ENCODE measurements at regions not wholly inside any gene's neighbourhood (a gene's known extent, or its start where the extent isn't known, plus 50 kb on each side); places are given as distances from the start of the nearest gene placed in this dataset.
A peak's percentile ranks its signal among the peaks of the same experiment; 100 is the strongest.

DNA sequence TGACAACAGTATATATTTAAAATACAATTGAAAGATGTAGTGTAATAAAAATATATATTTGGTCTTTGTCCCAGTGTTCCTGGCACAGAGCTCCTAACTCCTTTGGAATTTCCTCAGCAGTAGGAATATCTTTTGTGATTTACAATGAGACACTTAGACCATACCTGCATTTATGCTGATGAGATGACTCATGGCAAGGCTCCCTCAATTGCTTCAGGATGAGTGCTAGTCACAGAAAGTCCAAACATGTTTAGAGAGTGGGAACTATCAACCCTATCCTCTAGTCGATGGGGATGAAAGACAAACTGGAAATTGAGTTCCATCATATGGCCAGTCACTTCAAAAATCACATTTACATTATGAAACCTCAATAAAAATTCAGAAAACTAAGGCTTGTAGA, 588.3 kb upstream of the LMCD1 start:
- DNase-seq (ENCODE audit: low read depth in 2 of 2), result no peak

DNA sequence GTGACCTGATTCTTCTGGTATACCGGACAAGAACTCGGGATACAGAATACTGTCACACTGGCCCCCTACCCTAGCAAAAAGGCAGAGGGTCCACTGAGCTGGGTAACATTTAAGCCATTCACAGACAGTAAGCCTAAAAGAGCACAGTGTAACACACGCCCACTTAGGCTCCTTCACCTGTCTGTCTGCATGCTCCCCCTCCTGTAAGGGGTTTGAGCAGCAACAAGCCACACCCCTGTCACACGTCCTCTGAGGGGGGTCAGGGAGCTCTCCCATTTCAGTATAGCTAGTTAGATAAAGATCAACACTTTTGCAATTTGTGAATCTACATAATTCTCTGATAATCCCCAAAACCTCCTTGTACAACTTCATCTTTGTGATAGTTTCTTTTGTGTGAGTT, 586.3 kb upstream of the LMCD1 start:
- DNase-seq (ENCODE audit: low read depth in 2 of 2), result no peak

DNA sequence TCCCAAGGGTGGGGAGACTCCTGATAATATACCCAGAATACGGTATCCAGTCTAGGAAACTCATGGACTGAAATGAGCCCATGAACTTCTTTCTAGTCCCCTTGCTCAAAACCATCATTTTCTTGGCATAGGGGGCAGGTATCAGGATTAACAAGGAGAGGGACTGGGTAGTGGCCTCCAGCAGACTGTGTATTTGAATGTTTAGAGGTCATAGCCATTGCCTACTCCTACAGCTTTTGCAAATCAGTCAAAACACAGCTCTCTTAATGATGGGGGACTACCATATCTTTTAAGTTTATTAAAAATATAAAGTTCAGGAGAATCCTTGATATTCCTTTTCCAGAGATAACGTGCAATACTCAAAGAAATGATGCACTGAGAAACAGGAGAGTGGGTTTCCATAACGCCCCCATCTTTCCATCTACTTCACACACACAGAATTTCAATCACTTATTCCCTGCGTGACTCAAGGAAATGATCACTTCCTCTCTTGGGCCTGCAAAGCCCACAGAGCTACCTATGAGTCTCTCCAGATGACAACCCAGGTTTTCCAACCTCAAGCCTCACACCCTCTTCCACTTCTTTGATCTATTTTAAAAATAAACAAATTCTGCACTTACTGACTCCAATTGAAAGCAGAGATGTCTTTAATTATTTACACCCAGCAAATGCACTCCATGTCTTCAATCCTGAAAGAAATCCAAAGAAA, 584.0 kb upstream of the LMCD1 start:
- DNase-seq (ENCODE audit: low read depth in 2 of 2), result peak in 1 of 2 donors; percentile 0

DNA sequence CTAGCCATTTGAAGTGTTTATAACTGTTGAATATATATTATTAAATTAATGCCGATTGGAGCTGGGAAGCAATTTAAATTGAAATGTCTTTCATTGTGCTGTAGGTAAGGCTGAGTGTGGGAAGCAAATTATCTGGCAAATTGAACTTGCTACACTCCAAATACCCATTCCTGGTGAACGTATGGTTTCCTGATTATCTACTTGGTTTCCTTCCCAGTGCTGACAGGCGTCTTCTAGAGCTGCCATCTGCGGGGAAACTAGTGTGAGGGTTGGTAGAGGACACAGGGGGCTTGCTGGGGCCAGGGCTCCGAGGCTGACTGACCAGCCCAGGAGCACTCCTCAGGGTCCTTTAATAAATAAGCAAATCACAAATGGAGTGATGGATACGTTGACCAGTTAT, 581.4 kb upstream of the LMCD1 start:
- DNase-seq (ENCODE audit: low read depth in 2 of 2), result no peak

DNA sequence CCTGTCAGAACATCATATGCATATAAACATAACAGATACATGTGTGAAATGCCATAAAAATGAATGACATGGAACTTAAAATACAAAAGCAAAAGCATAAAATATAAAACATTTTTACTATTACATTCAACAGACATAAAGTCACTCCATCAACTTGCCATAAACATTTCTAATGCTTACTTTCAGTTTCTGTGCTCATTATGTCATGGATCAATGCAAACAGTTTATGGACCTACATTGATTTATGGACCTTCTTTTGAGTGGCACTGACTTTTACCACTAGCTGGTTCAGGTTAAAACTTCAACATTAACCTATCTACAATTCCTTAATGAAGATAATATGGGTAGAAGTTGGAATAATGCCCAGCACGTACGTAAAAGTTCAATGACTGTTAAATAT, 577.4 kb upstream of the LMCD1 start:
- no peak for DNase-seq (ENCODE audit: low read depth in 2 of 2)

DNA sequence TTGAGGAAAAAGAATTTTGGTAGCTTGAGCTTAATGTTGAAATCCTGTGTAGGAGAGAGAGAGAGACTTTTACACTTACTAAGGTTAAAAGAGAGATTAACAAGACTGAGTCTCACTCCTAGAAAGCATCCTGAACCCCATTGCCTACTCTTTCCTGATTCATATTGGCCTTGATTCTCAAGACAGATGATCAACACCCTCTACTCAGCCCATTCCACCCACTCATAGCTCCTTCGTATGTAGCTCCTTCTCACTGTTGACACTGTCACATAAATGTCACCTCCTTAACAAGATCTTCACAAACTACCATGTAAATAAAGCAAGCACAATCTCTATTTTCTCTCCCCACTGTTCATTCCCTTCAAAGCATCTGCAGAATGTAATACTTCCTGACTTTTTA, 574.6 kb upstream of the LMCD1 start:
- no peak for DNase-seq (ENCODE audit: low read depth in 2 of 2)

DNA sequence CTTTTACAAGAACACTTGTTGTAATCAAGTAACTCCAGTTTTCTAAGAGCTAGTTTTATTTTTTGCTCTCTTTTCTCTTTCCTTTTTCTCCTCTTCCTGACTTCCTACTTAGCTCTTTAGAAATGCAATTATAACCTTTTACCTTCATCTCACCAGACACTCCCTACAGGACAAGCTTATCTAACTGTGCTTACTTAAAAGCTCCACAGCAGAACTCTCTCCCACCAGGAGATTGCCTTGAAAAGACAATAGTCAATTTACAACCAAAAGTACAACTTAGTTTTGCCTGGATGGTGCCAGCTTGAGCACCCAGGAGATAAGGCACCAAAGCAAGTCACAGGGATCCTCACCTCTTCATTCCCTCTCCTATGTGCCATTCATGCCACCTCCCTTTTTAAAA, 573.8 kb upstream of the LMCD1 start:
- no peak for DNase-seq (ENCODE audit: low read depth in 2 of 2)

DNA sequence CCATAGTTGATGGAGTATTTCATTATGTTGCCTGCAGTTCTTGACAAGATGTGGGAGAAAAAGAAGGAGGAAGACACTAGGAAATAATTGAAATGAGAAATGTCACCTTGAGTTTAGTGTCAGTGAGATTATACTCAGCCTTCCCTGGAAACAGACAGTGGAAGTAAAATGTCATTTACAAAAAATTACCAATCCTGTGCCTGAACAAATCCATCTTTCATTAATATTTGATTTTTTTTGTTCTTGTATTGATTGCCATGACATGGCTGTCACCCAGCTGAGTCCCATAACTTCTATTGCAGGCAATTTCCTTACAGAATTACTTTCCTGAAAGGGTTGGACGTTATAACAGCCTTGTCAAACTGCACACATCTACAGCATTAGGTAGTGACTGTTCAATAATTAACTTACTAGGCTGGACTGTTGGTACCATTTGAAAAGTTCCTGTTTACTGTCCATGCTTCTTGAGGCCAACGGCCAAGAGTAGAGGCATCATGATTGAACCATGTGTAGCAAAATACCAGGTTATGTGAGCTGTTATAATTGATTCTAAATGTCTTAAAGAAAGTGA, 572.2 kb upstream of the LMCD1 start:
- no peak for DNase-seq (ENCODE audit: low read depth in 2 of 2)

DNA sequence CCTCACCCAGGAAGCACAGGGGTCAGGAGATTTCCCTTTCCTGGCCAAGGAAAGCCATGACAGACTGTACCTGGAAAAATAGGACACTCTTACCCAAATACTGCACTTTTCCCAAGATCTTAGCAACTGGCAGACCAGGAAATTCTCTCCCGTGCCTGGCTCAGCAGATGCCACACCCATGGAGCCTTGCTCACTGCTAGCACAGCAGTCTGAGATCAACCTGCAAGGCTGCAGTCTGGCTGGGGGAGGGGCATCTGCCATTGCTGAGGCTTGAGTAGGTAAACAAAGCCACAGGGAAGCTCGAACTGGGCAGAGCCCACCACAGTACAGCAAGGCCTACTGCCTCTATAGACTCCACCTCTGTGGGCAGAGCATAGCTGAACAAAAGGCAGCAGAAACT, 567.3 kb upstream of the LMCD1 start:
- DNase-seq (ENCODE audit: low read depth in 2 of 2), result no peak

DNA sequence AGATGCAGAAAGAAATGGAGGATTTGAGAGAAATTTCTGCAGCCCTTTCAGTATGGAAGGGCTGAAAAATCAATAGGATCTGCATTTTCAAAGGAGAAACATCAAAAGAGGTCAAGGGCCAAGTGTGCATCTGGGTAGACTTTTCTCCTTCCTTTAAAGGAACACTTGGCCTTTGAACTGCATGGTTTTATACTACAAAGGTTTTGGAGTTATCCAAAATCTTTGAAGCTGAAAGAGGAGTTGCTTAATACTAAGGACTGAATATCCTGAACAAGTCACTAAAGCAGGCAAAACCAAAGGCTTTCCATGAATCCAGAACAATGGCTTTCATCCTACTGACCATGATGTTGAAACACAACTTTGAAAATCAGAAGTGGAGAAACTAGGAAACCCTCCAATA, 553.7 kb upstream of the LMCD1 start:
- DNase-seq (ENCODE audit: low read depth in 2 of 2), result no peak

DNA sequence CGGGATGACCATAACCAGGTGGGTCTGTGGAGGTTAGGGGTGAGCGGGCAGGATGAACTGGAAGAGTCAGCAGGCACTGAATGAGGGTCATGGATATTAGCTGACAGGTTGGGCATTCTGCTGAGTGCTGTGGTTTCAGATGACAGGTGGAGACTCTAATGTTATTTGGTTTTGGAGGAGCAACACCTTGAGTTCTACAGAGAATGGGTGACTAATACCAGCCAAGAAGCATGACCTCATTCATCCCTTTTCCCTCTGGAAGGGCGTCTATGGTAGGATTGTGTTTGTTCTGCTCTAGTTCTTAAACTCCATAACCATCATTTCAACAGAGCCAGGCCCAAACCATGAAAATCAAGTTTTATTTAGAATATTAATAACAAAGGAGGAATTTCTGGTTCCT, 550.7 kb upstream of the LMCD1 start:
- DNase-seq (ENCODE audit: low read depth in 2 of 2), result no peak

DNA sequence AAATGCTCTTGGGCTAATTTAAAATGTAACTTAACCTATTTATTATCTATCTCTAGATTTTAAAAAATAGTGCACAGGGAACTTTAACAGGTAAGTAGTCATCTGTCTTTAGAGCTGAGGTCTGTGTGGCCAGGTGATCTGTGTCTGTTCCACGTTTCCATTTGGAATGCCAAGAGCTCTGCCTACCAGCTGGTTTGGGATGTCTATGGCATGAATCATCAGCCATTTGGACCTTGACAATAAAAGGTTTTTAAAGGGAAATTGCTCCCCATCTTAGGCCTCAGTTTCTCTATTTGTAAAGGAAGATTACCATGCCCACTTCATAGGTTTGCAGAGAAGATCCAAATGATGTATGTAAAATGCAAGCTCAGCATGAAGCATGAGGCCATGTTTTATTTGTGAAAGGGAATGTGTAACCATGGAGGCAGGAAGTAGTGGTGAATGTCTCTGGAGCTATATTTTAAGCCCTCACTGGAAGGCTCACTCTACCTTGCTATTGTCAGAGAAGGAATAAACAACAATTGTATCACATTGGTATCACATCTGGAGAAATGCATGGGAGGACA, 548.1 kb upstream of the LMCD1 start:
- DNase-seq (ENCODE audit: low read depth in 2 of 2), result no peak

DNA sequence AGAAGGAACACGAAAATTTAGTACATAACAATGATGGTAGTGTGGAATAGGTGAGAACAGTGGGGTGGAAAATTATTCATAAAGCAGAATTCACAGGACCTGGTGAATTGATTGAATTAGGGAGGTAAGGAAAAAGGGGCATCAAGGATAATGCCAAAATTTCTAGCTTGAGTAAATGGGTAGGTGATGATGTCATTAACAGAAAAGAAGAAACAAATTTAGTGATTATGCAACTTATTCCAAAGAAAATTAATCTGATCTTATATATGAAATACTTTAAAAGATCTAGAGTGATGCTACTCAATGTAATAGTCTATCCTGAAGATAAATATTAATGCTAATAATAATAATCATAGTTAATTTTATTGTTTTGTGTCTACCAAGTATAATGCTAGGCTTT, 544.6 kb upstream of the LMCD1 start:
- no peak for DNase-seq (ENCODE audit: low read depth in 2 of 2)

DNA sequence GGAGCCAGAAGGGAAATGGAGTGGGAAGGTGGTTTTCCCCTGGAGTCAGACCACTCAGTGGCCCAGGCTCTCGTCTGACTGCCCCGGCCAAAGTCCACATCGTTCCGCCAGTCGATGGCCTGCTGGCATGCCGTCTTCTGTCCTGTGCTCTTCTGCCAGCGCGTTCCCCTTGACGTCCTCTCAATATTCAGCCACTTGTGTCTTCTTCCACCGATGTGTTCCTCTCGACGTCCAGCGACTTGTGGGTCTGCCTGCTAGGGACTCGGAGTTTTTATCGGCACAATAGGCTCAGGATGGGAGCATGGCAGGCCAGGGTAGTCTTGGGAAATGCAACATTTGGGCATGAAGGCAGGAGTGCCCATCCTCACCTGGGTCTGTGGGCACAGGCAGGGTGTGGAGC, 542.5 kb upstream of the LMCD1 start:
- no peak for DNase-seq (ENCODE audit: low read depth in 2 of 2)

DNA sequence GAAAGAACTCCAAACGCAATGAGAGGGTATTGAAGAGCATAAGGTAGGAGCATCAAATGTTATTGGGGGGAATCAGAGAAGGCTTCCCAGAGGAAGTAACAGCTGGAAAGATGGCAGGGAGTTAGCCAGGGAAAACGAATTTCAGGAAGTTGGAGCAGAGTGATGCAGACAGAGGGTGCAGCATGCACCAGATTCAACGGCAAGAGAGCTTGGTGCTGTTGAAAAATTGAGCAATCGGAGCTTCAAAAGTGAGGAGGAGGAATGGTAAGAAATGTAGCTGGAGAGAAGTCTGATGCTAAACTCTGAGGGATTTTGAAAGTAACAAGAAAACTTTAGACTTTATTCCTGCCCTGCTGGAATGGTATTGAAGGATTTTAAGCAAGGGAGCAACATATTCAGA, 541.0 kb upstream of the LMCD1 start:
- no peak for DNase-seq (ENCODE audit: low read depth in 2 of 2)

DNA sequence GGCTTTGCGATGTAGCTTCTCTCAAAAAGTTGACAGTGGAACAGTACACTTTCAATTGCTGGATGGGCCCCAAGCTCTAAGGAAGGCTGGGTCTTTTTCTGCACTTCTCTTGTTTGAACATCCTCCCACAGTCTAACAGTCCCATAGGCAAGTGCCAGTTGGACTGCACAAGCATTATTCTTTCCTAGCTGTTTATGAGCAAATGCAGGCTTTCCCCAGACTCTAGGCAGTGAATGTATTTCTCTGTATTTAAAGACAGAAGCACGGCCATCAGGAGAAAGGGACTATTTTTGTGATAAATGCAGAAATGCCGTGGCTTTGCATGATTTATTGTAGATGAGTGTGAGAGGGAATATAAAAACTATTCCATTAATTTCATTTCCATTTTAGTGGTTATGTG, 539.3 kb upstream of the LMCD1 start:
- no peak for DNase-seq (ENCODE audit: low read depth in 2 of 2)

DNA sequence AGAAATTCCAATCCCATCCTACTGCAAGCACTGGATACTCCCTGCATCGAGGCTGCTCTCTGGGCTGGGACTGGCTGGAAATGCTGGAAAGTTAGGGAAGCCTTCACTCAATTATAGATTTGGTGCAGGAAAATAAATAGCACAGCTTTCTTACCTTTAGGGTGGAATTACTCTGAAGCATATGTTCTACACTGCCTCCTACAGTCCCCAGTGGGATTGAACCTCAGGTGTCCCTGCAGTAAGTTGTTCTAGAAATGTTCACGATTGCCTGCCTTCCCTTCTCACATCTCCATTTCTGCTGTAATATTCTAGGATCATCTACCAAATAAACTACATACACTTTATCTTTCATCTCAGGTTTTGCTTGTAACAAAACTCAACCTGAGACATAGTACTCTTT, 536.7 kb upstream of the LMCD1 start:
- DNase-seq (ENCODE audit: low read depth in 2 of 2), result no peak

DNA sequence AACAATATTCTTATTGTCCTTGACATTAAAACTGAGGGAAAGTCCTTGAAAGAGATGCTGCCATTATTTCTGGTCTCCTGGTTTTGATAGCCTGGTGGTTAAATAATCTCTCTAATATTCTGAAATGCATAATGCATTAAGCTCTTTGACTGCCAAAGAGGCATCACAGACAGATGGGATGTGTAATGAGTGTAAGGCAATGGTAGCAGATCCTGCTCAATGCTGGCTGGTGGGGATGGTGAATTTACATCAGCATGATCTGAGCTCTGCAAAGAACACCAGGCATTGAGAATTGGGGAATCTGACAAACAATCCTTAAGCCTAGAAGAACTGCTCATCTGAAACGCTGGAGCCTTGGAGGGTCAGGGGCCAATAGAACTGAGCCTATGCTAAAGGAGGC, 528.6 kb upstream of the LMCD1 start:
- no peak for DNase-seq (ENCODE audit: low read depth in 2 of 2)

DNA sequence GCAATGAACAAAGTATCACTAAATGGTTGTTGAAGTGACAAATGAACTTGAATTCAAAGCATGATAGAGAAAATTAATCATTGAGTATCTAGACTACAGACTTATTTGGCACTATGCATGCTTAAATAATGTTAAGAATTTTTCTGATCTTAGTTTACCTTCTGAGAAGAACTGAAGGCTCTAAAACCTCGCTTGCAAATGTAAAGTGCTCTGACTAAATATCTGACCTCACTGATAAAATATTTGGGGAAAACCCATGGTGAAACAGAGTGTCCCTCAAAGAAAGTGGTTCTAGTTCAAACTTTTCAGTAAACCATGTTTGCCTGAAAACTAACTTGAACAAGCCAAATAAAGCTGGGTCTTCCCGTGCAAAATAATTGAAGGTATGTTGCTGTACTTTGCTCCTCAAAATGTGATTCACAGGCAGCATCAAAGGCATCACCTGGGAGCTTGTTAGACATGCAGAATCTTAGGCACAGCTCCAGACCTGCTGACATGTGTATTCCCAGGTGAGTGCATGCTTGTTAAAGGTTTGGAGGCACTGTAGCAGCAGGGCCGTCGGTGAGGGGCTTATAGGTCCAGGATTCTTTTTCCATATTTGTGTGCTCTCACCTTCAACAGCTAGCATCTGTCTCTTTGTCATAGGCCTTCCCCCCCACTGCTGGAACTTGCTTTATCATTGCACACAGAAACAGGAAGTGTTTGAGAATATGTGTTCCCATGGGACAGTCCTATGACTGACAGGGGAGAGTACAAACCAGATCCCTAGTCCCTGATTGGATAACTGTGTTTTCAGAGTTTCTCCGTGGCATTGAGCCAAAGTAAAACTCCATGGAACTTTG, 524.2 kb upstream of the LMCD1 start:
- DNase-seq (ENCODE audit: low read depth in 2 of 2), result no peak

DNA sequence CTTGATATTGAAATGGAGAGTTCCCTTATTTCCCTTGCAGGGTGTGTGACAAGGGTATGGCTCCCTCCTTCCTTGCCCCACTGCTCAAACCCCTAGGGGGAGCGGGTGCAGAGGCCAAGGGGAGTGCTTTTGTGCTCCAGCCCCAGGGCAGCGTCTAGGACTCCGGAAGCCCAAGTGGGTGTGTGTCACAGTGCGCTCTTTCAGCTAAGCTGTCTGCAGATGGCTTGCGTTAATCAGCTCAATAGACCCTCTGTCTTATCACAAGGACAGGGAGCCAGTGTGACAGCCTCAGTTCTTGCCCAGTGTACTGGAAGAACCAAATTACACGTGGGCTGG, 523.6 kb upstream of the LMCD1 start:
- DNase-seq (ENCODE audit: low read depth in 2 of 2), result no peak

DNA sequence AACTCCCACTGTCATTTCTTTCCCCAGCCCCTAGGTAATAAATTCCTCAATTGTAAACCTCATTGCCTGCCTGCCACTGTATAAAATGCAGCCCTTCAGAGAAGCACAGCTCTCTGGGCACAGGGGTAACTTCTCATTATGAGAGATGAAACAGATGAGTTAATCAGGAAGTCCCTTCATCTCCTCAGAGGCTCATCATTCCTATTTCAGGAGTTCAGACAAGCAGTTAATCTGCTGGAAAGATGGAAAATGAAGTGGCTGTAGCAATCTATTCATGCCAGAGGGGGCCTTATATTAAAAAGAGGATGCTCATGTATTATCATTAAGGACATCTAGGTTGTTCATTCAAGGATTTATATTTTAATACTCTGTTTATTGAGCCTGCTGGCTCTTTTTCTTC, 519.5 kb upstream of the LMCD1 start:
- DNase-seq (ENCODE audit: low read depth in 2 of 2), result no peak

DNA sequence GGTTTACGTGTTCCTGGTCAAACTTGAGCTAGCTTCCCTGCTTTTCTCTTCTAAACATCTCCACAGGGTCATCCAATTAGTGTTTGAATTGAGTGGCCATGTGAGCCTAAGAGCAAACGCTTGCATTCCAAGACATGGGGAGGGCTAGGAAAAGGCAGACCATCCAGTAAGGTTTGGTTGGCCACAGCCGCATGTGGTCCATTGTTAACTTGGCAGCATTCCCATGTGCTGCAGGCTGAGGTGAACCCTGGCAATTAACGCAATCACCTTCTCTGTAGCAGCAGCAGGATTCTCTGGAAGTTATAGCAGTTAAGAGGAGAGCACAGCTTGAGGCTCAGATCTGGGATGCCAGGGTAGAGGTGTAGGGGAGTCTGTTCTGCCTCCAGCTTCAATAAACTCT, 502.2 kb upstream of the LMCD1 start:
- DNase-seq (ENCODE audit: low read depth in 2 of 2), result no peak

DNA sequence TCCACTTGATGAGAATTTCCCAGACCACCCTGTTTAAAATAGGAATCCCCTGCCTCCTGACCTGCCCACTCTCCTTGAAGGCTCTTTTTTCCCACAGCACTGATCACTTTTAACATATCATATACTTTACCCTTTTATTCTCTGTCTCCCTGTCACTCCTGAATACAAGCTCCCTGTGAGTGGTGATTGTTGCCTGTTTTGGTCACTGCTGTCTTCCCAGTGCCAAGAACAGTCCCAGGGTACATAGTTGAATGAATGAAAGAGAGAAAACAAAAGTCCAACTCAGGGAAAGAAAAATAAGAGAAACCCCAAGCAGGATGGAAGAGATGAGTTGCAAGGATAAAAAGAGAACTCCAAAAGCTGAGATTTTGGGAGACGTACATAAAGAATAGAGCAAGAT, 500.3 kb upstream of the LMCD1 start:
- DNase-seq (ENCODE audit: low read depth in 2 of 2), result no peak

Data from activated CD4-positive, alpha-beta T cell treated with anti-CD3 and anti-CD28 coated beads for 24 hours (primary cell).